ENCODE measurements at regions not wholly inside any gene's neighbourhood (a gene's known extent, or its start where the extent isn't known, plus 50 kb on each side); places are given as distances from the start of the nearest gene placed in this dataset.

- TF ChIP-seq CTCF (conservative IDR thresholded peaks at IDR 0.05; ENCODE audit: low read length) (no peak), EZH2phosphoT487 (IDR thresholded peaks at IDR 0.05; ENCODE audit: borderline replicate concordance, low read depth, low read length) (no peak)
These were observed 448.1 kb upstream of the TRAM1L1 start for GRCh38 chr4:117533501-117533900.
